Activated CD4-positive, alpha-beta T cell treated with anti-CD3 and anti-CD28 coated beads, Interleukin-2, amount 50 U/mL, for 1 hour (primary cell): ENCODE measurements at regions not wholly inside any gene's neighbourhood (a gene's known extent, or its start where the extent isn't known, plus 50 kb on each side); places are given as distances from the start of the nearest gene placed in this dataset.
"Not testable (repeated sequence)": the region's sequence is repeated elsewhere in the genome, so short reads cannot be mapped to it uniquely, and the experiment has no call there.

Experiments used
- DNase-seq: peaks from one replicate; pipeline ENCODE4 v3.0.0-alpha.2; 2020

DNA sequence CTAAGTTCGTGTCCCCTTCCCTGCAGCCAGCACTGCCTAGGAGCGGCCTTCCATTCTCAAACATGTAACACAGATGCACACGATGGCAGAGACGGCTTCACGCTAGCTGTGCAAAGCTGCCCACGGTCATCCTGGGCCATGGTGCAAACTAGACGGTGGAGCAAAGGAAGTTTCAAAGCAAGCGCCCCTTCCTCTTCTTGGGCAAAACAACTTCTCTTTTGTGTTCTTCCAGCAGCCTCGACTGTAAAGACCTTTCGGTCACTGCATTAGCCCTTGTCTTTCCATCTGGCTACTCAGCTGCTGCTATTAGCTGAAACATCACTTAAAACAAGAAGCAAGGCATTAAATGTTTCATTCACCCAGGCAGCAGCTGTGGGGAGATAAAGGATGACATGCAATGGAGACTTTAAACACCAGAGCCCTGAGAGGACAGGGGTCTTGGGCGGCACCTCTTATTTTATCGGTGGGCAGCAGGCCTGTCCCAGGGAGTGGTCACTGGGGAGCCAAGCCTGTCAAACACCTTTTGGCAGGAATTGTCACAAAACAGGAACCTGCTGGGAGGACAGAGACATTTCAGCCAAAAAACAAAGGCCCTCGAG, 214.8 kb downstream of the KLF6 start:
- DNase-seq = no peak

DNA sequence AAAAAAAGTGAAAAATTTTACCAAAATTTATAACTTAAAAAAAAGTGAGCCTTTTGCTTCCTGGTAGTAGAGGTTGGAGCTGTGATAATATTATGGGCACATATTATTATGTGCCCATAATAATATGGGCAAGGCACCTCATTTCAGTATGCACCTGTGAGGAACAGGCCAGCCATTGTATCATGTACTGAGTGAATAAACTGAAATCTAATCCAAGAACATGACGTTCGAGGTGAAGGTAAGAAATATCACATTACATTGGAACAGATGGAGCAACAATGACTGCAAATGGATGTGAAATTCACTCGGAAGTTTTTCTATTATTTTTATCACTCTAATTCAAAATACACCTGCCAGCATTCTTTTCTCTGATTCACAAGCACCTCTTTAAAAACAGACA, 216.0 kb downstream of the KLF6 start:
- no peak for DNase-seq

DNA sequence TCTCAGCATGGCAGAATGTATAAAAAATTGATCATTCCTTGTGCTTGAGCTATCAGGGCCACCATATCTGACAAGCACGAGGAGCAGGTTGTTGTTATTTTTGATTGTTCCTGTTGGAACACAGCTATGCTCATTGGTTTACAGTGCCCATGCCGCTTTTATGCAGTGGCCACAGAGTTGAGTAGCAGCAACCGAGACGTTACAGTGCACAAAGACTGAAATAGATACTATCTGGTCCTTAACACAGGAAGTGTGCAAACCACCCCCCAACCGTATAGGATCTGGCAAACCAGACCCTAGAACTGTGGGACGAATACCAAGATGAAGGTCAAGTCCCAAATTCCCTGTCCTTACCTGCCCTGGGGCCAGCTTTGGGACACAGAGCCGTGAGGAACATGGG, 216.6 kb downstream of the KLF6 start:
- DNase-seq = no peak

DNA sequence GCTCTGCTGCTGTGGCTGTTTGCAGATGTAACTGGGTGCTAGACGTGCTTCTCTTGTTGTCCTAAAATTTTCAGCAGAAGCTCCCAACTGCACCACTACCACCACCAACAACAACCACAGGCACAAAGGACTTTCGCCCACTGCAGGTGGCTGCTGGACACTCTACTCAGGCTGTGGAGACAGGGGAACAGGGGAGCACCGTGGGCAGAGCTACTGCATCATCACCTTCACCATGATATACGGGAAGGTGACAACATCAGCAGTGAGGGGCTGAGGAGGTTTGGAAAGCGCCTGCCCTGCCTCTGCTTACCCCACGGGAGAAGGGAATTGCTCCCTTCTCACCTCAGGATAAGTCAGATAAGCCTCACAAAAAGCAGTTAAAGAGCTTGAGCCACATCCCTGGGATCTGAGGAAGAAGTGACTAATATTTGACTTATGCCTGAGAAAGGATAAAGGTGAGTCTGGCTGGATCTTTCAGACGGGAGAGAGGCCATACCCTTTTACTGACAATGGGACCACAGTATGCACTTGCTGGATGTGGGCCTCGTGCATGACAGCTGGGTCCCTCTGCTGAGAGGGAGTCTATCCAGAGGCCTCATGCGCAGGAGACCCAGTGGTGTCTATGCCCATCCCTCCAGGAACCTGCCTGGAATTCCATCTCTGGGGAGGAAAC, 217.6 kb downstream of the KLF6 start:
- DNase-seq = no peak

DNA sequence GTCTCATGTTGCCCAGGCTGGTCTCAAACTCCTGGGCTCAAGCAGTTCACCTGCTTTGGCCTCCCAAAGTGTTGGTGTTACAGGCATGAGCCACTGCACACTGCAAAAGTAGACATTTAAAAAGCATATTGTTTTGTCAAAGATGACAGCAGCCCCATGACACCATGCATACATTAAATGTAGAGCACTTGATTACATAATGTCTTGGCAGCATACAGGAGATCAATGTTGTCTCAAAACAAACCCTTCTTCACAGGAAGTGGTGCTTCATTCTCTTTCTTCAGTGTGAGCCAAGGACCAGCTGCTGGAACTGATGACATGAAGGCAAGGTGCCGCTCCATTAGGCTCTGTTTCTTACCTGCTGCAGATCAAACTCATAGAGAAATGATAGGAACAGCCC, 218.4 kb downstream of the KLF6 start:
- no peak for DNase-seq

DNA sequence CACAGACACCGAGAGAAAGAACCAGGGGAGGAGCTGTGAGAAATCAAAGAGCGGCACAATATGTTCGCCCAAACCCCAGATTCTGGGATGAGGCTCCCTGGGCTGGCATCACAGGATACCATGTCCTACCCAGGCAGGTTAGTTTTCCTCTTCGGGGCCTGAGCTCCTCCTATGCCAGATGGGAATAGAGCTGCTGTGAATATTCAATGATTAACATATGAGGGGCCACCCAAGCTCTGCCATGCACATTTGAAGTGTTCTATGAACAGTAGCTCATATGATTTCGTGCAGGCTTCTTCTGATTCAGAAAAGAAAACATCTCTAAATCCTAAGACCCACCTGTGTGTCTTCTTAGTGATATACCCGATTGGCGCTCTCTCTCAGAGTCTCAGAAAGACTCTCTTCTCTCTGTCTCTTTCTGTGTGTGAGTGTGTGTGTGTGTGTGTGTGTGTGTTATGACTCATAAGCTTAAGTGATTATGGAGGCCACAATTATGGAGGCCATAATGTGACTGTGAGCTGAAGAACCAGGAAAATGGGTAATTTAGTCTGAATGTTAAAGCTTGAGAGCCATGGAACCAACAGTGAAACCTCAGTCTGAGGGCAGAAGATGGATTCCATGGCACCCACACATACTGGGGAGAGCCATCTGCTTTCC, 220.5 kb downstream of the KLF6 start:
- no peak for DNase-seq

DNA sequence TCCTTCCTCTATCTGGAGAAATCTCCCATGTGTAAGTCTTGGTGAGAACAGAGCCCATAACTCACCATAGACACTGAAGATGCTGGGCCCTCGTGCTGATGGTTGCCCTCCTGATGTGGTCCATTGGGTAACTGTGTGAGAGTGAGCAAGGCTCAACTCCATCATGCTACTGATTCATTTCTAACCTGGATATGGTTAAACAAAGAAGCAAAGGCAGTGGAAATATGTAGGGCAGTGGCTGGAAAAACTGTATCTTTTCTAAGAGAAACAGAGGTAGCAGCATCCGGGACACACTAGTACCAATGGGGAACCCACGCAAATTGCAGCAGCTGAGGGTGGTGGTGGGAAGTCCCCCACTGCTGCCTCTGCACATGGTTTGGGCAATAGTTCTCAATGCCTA, 221.7 kb downstream of the KLF6 start:
- DNase-seq = no peak

DNA sequence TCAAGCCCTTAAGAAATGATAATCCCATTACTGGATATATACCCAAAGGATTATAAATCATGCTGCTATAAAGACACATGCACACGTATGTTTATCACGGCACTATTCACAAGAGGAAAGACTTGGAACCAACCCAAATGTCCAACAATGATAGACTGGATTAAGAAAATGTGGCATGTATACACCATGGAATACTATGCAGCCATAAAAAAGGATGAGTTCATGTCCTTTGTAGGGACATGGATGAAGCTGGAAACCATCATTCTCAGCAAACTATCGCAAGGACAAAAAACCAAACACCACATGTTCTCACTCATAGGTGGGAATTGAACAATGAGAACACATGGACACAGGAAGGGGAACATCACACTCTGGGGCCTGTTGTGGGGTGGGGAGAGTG, 224.4 kb downstream of the KLF6 start:
- not testable (repeated sequence) for DNase-seq

DNA sequence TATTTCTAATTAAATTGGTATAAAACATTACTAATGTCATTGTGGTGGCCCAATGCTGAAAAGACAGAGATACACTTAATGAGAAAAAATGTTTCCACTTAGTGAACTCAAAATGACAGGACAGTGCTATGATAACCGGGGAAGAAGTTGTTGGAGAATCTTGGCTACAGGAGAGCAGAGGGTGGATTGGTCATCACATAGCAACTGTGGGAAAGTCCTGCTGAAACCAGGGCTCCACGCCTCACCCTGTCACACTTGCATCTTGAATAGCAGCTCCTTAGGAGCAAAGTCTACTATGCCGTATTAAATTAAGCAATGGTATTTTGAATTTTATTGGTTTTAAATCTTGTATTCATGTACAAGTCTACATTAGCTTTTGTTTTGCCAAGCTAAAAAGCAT, 225.5 kb downstream of the KLF6 start:
- no peak for DNase-seq

DNA sequence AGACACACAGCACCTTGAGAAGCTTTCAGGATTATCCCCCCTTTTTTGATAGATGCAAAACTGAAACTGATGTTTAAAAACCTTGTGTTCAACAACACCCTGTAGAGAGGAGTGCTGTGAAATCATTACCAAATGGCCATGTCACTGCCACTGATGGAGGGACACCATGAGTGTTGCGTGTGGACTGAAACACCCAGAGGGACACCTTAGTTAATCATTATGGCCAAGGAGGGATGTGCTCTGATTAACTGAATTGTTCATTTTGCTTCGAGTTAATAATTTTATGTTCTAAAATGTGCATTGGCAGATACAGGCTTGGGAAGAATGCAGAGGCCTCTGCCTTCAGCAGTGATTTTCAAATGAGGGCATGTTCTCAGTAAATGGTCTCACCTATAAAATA, 226.0 kb downstream of the KLF6 start:
- no peak for DNase-seq

DNA sequence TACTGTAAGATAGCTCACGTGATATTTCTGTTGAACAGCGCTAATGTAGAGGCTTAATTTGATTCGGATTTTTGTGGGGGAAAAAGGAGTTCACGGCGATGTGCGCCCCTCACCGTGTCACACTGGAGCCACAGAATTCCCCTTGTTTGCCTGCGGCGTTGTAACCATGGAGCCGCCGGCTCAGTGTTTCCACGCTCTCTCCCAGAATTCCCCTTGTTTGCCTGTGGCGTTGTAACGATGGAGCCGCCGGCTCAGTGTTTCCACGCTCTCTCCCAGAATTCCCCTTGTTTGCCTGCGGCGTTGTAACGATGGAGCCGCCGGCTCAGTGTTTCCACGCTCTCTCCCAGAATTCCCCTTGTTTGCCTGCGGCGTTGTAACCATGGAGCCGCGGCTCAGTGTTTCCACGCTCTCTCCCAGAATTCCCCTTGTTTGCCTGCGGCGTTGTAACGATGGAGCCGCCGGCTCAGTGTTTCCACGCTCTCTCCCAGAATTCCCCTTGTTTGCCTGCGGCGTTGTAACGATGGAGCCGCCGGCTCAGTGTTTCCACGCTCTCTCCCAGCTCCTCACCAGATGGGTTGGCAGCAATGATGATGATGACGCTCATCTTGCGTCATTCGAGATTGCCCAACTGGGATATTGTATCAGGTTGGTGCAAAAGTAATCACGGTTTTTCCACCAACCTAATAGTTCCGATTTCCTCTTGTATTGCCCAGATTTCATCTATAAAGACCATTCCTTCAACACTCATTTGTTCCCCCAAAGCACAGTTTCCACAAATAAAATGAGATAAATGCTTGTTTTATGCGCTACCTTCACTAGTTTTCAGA, 228.6 kb downstream of the KLF6 start:
- not testable (repeated sequence) for DNase-seq

DNA sequence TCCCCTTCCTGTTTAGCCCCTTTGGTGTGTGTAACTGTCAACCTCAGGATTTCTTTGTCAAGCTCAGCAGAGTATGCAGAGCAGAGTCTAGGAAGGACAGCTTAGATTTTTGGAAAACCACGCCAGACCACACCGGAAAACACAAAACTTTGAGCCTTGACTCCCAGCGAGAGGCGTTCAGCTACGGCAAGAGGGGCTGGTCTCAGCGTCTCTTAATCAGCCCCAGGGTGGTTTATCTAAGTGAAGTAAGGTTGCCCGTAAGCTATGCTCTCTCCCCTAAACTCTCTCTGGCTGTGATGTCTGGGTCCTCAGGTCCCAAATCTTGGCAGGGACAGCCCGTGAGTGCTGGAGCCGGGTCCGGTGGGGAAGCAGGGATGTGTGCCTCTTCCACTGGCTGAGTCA, 230.9 kb downstream of the KLF6 start:
- DNase-seq = no peak

DNA sequence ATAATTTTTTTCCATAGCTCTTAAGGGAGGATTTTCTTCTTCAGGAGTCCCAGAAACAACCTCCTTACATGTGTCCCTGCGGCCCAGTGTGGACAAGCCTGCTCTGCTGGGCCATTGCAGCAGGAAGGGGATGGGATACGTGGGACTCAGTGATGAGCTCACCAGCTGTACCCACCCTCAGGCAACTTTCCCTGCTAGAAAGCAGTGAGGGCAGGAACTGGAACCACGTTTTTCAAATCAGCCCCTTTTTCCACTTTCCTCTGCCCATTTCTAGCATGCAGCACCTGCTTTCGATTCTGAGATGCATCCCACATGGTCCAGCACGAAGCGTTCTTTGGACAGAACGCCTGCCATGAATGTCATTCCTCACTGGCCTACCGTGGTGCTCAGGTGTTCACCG, 232.7 kb downstream of the KLF6 start:
- DNase-seq = no peak

DNA sequence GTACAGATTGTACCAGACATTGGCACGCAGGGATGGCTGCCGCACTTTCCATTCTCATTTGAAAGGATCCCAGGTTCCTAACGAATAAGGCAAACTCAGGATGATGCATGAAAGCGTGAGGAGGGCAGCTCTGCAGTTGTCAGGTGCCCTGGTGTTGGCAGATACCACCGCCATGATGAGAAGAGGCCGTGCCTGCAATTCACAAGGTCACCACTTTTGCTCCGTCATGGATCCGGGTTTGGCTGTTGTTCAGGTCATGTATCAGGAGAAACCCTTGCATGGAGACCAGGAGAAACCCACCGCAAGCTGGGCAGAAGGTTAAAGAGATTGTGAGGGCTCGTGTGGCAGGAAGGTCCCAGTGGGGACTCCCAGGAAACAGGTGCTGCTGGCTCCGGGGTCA, 233.2 kb downstream of the KLF6 start:
- no peak for DNase-seq

DNA sequence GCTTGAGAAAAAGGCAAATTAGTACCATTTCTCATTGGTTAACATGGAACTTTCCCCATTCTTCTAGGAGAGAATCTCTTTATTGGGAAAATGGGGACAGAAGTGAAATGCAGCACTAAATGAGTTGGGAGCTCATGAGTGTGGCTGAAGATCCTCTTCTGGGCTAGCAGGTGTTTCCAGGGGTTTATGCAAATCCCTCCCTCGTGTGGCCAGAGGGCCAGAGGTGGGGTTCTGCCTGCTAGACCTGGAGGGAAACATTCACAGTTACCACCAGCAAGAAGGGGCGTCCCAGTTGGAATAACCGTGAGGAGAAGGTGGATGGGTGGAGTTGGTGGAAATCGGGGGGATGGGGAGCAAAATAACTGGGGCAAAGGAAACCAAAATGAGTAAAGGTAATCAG, 235.9 kb downstream of the KLF6 start:
- DNase-seq = no peak

DNA sequence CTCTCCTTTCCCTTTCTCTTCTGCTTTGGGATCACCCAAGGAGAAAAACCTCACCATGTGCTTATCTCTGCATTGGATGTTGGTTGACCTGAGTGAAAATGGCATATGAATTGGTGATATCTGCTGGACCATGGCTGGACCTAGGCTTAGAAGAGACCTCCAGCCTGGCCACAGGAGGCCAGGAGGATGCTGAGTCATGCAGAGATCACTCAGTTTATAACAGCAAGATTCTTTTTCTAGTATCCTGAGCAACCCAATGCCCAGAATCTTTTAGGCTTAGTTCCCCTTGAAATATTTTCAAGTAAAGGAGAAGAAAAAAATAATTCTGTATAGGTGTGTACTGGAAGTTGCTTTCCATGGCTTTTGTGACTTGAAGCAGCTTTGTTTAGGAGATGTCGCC, 236.3 kb downstream of the KLF6 start:
- no peak for DNase-seq

DNA sequence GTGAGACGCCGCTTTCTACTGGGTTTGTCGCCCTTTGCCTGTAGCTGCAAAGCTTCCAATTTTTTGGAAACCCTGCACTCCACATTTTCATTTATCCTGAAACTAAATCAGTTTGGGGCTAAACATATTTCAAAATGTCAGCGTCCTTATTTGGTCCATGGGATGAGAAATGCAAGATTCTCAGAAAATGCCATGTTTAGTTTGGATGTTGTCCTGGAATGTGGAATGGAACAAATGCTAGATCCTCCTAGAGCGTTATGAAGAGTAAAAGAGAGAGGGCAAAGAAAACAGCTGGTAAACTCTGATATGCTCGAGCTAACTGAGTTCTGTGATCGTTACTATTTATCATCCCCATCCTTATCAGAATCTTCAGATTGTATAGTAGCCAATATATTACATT, 236.9 kb downstream of the KLF6 start:
- no peak for DNase-seq

DNA sequence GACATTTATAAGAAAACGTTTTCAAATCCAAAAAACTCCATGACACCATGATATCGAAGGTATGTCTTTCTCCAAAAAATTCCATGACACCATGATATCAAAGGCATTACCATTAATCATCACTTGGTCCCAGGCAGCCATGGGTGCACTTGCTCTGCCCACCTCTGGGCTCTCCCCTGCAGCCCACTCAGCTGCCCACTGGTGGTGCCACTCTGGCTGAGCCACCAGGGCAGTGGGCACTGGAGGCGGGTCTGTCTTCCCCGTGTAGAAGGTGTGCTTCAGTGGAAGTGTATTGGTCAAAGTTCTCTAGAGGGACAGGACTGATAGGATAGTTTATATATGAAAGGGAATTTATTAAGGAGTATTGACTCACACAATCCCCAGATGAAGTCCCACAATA, 240.4 kb downstream of the KLF6 start:
- no peak for DNase-seq

DNA sequence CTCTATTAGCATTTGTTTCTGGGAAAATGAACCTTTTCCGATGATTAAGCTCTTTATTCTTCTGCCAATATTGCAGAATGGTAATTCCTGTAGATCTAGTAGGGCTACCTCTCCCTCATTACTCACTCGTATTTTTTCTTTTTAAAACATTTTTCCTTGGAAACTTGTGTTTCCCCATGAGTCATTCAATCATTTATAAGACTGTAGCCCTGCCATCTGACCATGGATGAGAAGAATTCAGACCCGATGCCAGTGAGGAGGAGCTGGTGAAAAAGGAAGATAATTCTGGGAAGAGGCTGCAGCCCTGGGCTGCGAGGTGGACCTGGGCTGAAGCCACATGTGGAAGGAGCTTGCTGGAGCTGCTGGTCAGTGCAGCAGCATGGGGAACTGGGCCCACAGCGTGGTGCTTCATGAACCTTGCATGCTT, 242.8 kb downstream of the KLF6 start:
- DNase-seq = no peak

DNA sequence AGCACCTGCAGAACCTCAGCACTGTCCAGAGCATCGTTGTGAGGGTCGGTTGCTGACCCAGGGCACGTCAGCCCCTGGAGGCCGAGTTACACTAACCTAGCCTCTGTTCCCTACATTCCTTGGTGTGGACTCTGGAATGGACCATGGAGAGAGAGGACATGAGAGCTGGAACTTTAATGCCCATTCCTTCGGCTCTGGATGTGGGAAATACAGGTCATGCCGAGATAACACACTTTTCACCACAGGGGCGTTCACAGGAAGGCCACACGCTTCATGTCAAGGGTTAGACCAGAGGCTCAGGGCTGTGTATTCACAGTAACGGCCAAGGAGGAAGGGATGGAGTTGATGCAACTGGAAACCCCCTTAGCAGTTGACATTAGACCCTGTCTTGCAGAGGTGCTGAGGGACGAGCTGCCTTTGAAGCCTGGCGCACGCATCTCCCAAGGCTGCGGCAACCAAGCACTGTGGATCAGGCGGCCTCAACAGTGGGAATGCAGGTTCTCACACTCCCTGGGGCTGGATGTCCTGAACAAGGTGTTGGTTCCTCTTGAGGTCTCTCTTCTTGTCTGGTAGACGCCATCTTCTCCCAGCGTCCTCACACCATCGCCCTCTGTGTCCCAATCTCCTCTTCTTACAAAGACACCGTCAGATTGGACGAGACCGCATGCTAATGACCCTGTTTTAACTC, 245.2 kb downstream of the KLF6 start:
- DNase-seq = no peak

DNA sequence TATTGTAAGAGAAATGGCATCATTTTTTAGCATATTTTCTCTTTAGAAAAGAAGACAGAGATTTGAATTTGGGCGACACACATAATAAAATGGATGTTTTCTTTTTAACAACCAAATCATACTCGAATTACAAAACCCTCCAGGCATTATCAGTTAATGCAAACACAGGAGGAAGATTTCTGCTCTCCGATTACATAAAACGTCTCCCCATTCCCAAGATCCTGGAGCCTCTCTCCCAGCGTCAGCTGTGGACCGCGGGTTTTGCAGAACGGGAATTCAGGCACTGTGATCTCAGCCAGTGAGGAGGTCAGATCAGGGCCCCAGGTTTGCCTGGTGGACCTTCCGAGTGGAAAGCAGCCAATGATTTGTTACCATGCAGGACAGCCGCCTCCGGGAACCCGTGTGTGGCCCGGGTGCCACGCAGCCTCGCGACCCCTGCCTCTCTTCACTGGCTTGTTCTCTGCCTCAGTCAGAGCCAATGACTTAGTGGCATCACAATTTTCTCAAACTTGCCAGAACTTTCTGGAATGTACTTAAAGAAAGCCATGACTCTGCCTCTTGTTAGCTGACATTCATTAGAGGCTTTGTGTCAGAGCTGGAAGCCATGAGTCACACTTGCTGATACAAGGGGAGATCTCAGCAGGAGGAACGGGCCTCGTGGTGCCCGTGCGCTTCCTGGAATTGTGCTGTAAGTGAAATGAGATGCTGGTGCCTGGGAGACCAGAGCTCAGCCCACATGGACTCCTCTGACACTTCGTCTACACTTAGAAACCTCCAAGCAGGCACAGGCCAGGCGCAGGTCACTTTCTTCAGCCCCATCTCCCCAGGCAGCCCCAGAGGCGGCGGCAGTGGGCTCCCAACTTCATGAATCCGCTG, 246.1 kb downstream of the KLF6 start:
- no peak for DNase-seq

DNA sequence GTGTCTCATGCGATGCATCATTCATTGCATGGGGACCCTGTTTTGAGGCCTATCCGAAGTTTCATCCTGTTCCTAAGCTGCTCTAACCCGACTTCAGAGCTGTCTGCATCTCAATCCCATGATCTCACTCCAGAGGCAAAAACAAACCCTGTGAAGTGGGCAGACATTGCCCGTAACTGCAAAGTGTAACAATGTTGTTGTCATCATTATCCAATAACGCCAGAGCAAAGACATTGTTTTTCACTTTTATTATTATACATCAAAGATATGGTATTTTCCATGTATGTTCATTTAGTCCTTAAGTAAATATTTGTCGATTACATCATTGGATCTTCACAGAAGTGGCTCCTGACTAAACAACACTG, 246.7 kb downstream of the KLF6 start:
- no peak for DNase-seq
